ENCODE measurements at regions not wholly inside any gene's neighbourhood (a gene's known extent, or its start where the extent isn't known, plus 50 kb on each side); places are given as distances from the start of the nearest gene placed in this dataset.

DNA sequence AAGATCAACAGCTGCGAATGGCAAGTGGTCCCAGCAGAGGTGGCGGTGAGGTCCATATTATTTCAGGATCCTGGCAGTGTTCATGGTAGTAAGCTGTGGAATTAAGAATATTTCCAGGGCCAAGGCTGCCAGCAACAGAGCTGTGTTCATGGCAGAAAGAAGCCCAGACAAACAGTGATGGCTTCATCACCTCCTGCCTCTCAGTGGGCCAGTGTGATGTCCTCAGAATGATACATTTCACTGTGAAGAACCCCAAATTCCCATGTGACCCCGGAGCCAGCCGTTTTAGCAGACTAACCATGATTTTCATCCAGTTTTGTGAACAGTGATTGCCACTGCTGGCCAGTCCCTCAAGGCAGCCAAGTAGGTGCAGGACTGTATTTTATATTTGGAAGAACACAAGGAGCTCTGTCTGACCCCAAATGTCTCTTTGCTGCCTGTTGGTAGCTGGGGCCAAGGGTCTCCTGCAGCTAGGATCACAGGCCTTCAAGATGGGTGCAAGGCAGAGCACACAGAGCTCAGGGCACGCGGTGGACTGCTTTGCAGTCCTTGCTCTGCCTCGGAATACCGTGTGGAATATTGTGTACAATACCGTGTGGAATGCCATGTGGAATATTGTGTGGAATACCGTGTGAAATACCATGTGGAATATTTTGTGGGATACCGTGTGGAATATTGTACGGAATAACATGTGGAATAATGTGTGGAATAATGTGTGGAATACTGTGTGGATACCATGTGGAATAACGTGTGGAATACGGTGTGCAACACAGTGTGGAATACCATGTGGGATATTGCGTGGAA, 132.3 kb upstream of the CHST15 start:
- DNase-seq = peak in 1 of 3 donors; percentile 11

DNA sequence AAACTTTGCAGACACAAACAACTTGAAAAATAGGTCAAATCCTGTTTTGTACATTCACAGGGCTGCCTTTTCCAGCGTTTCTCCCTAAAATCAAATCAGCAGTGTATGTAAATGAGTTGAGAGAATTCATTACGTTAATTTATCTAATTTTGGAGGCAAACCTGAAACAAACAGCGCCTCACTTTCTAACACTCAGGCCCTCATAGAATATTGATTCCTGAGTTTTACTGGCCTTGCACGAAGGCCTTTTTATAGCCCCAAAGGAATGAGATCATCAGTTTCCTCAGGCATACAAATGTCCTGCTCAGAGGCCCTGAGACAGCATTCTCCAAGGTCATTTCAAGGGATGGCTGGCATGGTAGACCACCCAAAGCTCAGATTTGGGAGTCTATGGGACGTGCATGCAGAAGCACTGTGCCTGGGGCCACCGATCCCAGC, 131.7 kb upstream of the CHST15 start:
- DNase-seq = no peak

DNA sequence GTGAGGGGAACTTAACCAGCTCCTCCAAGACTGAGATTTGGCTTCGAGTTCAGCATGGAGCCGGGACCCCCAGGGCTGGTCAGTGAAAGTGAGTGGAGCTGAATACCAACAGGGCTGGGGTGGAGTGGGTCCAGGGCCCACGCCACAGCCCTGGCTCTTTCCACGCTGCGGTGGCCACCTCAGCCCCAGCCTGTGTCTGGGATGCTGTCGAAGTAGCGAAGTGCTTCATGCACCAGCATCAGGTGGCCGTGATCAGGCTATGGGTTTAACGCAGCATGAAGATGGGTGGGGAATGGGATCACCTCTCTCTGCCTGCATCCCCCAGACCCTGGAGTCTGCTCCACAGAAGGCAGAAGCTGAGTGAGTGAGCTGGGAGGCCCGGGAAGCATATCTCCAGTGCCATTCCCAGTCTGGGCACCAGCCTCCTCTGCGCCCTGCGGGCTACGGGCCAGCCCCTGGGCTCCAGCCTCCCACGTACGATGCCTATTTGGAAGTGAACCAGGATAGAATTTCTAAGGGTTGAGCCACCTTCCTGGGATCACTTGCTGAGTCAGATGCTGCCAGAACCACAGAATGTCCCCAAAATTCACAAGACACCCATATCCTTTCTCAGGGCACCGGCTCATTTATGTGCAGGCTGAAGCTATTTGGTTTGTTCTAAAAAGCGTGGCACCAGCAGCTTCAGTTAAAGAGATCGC, 131.1 kb upstream of the CHST15 start:
- DNase-seq = no peak

DNA sequence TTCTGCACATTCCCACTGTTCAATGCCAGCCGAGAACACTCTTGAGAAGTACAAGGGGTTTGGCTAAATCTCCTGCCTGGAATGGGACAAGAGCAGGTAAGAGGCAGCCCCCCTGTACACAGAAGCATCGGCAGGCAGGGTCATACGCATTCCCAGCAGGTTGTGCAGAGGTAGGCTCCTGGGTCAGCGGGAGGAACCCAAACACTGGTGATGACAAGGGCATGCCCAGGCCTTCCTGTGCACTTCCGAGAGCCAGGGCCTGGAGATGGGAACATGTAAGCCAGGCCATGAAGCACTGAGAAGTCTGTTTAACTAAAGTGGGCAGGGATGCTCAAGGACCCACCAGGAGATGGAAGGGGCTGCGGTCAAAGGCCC, 130.3 kb upstream of the CHST15 start:
- no peak for DNase-seq

DNA sequence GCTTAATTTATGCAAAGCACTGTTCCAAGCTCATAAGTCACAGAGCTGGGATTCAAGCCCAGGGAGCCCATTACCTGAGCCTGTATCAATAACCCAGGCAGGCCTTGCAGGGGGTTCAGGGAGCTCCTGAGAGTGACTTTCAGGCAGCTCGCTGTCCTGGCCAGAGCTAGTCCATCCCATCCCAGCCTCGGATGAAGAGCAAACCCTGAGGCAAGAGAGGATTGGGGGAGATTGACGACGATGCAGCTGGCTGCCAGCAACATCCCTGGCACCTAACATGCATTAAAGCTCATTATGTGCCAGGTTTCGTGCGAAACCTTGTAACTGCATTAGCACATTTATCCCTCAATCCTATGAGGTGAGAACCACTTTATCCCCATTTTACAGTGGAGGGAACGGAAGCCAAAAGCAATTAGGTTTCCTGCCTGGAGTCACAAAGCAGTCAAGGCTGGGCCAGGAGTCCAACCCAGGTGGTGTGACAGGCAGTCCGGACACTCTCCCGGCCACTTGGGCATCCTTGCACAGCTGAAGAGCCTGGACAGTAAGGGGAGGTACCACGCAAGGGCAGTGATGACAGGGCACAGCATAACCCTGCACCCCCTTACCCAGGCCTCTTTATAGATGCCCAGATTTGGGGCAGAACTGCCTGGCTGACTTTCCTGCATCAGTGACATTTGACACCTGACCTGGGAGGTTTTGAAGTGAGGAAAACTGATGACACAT, 129.8 kb upstream of the CHST15 start:
- no peak for DNase-seq

DNA sequence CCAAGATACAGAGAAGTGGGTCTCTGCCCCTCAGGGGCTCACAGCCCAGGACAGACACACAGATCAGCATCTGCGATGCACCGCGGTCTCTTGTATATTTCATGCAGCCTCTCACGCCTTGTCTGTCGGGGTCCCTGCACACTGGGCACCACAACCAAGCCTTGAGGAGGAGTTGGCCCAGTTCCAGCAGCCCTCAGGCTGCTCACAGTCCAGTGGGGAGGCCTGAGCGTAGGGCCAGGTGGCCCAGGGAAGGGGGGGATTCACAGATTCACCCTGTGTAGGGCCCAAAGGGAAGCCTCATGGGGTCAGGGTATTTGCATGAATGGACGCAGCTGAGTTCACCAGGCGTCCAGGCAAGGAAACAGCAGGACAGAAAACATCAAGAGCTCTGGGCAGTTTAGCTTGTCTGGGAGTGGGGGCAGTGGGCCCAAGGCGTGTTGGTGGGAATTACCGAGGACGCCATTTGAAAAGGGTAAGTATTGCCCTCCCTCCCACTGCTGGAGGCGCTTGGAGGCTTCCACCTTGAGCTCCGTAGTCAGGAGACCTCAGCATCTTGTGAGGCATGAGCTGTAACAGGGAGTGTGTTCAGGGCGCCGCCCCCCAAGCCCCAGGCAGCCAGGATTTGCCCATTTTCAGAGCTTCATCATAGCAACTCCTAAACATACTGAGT, 129.1 kb upstream of the CHST15 start:
- DNase-seq = no peak

DNA sequence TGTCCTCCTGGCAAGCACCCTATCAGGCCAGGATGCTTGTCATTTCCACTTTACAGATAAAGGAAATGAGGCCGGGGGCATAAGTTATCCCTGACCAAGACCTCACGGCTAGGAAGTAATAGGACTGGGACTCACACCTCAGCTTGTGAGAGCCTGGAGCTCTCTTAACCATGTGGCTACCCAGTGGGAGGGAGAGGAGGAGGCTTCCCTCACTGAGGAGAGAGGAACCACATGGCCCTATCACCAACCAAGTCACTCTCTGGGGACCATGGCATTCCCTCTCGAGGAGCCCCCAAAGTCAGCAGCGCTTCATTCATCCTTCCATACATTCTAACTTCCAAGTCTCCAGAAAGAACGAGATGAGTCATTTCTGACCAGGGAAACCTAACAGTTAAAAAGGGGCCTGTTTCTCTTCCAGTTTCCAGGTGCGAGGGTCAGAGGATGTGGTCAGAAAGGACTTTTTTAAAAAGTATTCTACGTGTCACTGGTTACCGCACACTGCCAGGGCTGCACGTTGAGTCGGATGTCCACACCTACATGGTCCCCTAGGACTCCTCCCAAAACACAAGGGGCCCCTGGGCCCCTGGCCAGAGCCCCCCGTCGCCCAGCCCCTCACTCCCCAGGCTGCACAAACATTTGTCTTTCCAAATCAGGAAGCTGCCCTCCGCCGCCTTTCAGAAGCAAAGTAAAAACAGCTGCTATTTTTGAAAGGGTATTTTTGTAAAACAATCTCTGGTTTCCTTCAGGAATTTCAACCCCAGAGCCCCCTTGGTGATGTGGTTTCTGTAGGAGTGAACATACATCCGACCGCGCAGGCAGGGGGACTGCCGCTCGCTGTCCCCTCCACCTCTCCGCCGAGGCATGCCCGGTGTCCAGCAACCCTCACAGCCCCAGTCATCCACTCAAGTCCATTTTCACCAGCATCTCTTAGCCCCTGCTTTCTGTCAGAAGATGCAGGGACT, 128.2 kb upstream of the CHST15 start:
- DNase-seq = peak in 2 of 3 donors; percentile 23 to 26

DNA sequence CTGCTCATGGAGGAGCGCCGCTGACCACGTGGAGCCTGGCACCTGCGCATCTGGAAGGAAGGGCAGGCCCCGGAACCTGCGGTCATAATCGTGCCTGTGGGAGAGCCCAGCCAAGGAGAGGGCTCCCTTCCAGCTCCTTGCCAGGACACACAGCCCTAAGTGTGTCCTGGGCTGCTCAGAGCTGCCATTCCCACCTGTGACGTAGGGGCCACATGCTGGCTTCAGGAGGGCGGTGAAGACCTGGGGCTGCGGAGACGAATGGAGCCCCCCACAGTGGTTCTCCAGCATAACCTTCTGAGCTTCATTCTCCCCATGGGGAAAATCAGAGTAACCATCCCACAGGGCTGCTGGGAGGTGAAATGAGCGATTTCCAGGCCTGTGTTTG, 127.6 kb upstream of the CHST15 start:
- DNase-seq = no peak

DNA sequence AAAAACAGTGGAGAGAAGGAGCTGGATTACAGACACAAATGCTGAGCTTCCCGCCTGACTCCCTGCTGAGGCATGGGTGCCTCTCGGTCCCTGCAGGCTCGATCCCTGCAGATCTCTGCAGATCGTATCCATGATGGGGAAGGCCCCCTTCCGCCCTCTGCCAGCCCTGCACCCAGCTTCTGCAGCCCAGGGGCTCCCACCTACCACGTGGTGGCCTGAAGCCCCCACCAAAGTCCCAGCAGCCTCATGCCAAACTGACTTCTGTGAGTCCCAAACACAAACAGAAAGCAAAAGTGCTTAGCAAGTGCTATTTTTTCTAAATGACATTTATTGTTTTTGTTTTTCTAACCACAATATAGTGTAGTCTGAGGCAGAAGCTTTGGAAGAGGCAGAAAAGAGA, 127.1 kb upstream of the CHST15 start:
- no peak for DNase-seq

DNA sequence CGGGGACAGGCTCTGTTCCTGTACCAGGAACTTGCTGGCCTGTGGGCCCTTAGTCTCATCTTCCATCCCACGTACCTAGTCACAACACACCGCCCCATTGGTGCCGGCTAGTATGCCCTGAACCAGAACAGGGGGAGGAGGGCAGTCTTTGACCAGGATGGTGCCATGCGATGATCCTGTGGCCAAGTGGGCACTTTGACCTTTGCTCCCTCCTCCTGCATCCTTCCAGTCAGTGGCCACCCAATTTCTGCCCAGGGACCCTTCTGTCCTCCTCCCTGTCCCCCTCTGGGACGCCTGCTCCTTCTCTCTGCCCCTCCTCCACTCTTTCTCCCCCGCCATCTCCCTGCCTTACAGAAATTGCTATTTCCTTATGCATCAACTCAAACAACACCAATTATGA, 126.3 kb upstream of the CHST15 start:
- no peak for DNase-seq

DNA sequence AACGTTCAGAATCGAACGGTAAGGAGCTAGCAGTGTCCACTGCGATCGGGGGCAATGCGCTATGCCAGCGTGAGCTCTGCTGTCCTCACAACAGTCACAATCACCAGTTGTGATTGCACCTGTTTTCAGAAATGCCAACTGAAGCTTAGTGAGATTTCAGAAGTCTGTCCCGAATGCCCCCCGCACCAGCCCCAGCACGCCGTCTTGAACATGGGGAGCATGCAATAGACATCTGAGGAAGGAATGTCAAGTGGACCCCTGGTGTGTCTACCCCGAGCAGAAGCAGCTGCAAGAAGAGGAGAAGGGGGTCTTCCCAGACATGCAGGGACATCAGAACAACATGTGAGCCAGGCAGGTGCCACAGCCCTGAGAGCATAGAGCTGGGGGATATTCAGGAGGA, 125.7 kb upstream of the CHST15 start:
- no peak for DNase-seq

DNA sequence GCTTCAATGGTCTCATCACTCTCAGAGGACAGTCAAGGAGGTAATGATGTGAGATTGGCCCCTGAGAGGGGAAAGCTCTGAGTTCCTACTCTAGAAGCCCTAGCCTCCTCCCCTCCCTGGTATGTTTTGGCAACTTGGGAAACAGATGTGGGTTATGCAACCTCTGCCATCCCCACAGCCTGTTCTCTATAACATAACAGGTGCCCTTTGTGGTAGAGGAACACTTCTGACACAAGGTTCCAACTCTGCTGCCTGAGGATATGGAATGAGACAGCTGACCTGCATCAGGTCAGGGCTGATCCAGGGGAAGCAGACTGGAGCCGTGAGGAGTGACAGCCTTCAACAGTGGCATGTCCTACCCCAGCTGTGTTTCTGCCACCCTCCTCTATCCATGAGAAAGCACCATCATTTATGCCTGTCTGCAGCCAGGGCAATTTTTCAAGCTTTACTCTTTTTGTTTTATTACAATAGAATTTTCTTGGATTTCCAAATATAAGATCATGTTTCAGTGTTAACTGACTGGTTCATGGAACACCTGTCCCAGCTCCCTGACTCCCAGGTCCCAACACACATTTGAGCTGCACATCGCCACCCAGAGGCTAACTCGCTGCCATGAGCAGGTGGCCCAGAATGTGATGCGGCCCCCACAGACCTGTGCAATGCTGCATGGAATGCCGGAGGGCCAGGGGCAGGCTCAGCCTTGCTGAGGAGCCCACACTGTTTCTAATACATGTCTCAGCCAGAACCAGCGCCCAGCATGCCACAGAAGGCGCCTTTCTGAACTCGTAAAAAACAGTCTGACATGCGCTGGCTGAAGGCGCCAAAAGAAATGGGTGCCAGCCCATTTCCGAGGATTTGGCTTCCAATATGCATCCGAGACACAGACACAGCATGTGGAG, 124.8 kb upstream of the CHST15 start:
- DNase-seq = no peak

DNA sequence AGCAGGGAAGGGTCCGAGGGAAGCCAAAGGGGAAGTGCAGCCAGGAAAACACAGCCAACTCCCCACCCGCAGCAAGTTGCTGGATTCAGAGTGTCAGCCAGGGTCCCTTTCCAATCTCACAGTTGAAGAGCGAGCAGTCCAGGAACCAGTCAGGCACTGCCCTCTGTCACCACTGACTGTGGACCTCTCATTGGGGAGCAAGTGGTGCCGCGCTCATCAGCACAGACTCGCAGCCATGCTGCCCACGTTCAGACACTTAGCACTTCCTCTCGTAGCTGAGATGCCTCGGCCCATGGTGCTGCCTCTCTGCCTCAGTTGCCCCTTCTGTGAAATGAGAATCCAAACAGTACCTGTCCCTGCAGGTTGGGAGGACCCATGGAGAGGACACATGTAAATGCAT, 123.6 kb upstream of the CHST15 start:
- peak in 1 of 3 donors; percentile 26 for DNase-seq

DNA sequence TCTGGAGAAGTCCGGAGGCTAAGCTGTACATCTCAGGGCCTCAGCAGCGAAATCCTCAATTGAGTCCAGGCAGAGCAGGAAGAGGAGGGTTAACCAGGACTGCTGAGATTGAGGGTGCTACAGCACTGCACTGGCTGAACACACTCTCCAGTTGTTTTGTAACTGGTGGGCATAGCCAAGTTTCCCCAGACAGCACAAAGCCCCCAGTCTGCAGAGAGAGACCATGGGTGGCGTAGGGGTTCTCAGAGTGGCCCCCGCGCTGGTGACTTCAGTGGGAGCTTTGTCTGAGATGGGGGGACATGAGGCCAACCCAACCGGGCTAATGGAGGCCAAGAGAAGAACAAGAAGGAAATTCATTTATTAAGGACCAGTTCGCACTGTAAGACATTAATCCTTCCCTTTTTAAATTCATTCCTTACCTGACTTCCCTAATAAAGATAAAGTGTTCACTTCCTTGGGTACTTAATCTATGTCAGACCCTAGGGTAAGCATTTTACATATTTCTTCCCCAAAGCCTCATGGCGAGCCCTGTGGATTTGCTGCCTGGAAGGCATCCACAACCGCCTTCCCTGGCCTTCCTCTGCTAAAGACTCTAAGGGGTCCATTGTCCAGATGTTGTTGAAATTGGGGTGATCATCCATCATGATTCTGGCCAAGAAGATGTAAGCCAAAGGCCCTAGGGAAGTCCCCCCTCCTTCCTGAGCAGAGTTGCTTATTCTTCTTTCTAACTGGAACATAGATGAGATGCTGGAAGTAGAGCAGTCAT, 121.4 kb upstream of the CHST15 start:
- DNase-seq = no peak

DNA sequence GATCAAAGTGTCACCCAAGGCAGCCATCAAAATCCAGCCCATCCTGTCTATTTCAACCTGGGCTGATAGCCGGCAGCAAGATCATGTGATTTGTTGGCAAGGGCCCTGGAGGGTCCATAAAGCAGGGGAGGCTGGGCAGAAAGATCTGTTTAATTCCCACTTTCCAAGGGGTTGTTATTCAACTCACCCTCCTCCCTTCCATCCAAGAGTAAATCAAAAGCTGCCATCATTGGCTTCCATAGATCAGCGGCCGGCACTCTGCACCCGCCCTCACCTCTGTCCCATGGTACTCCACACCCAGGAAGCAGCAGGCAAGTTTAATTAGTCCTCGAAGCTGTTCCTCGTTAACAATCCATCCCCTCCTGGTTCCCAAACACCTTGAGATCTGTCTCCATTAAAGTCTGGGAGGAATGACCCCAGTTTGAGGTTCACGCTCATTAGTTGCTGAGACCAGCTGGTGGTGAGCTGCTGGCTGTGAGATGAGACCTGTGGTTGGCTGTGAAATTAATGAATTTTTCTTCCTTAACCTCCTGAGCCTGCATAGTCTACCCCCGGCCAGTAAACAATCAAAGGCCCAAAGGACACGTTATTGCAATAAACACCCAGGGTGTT, 120.6 kb upstream of the CHST15 start:
- DNase-seq = no peak

DNA sequence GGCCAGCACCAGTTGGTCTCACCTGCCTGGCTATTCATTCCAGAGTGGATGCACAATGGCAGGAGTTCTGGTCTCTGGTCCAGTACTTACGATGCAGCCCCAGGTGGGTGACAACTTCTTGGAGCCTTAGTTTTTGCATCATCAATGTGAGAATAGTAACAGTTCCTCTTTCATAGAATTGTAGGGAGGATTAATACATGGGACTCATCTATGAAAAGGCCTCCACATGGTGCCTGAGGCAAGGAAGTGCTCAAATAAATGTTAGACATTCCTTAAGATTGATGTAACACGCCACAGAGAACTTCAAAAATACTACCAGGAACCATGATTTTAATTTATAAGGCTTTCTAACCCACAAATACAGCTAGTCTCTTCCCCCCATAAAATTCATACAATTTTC, 120.1 kb upstream of the CHST15 start:
- no peak for DNase-seq

DNA sequence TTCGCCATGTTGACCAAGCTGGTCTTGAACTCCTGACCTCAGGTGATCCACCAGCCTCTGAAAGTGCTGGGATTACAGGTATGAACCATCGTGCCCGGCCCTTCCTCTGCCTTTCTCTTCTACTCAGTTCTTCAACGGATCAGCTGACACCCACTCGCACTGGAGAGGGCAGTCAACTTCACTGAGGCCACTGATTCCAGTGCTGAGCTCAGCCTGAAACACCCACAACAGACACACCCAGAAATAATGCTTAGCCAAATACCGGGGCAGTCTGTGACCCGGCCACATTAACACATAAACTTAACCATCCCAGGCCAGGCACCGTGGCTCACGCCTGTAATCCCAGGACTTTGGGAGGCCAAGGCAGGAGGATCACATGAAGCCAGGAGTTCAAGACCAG, 119.3 kb upstream of the CHST15 start:
- DNase-seq = no peak

DNA sequence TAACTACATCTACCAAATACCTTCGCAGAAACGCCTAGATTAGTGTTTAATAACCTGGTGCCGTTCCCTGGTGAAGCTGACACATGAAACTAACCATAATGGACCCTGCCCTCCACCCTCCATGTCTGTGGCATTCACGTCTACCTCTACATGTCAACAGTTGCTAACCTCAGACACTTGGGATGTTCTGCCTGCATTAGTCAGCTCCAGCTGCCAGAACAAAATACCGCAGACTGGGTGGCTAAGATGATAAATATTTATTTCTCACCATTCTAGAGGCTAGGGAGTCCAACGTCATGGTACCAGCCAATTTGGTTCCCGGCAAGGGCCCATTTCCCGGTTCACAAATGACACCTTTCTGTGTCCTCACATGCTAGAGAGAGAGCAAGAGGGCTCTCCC, 118.5 kb upstream of the CHST15 start:
- DNase-seq = no peak

DNA sequence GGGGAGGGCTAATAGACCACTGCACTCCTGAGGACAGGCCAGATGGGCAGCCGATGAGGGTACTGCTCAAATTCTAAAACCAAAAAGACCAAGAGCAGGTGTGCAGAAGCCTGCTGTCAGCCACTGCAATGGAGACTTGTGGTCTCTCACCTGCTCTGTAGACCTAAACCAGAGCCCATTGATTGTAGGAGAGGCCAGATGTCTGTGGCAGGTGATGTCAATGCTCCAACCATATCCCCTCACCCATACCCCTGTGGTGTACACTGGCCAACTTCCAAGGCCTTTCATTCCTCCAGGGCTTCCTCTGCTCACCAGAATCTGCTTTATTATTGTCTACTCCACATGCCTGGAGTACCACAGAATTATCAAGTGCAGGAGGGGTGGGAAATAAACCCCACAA, 116.9 kb upstream of the CHST15 start:
- no peak for DNase-seq

DNA sequence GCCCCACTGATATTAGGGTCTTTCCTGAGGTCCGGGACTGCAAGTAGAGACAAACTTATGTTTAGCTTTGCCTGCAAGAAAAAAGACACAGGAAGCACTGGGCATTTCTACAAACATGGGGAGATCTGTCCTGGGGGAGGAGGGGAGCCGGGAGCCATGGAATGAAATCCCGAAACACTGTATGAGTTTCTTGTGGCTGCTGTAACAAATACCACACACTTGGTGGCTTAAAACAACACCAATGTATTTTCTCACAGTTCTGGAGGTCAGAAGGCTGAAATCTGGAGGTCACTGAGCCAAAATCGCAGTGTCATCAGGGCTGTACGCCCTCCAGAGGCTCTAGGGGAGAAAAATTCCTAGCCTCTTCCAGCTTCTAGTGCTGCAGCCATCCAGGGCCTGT, 114.0 kb upstream of the CHST15 start:
- no peak for DNase-seq

Data from suppressor macrophage treated with lipopolysaccharide for 1 hour (primary cell).